Stimulated activated naive CD8-positive, alpha-beta T cell treated with anti-CD3 and anti-CD28 coated beads, Interleukin-15, amount 100 ng/mL, for 72 hours (primary cell): ENCODE measurements at regions not wholly inside any gene's neighbourhood (a gene's known extent, or its start where the extent isn't known, plus 50 kb on each side); places are given as distances from the start of the nearest gene placed in this dataset.
"Not testable (repeated sequence)": the region's sequence is repeated elsewhere in the genome, so short reads cannot be mapped to it uniquely, and the experiment has no call there.

Experiments
- ATAC-seq: fragments of 150-1000 bp; cut with Tn5 transposase; 2 replicates; pipeline ENCODE4 v1.10.0; 2021; ENCODE audit warnings: mild to moderate bottlenecking, moderate library complexity
- DNase-seq, 2 donors: peaks; one replicate each; pipeline ENCODE4 v3.0.0; 2021 to 2022
- H3K27ac Mint-ChIP-seq, 2 donors: one replicate each; pipeline ENCODE4 v1.8.0; 2022; ENCODE audit warnings: mild to moderate bottlenecking in 2 of 2, mixed read lengths in 2 of 2, moderate library complexity in 2 of 2
- H3K27me3 Mint-ChIP-seq: one replicate; pipeline ENCODE4 v1.8.0; 2022; ENCODE audit warnings: mixed read lengths
- H3K4me1 Mint-ChIP-seq: one replicate; pipeline ENCODE4 v1.8.0; 2022; ENCODE audit warnings: mild to moderate bottlenecking, mixed read lengths
- H3K4me3 Mint-ChIP-seq, 2 donors: one replicate each; pipeline ENCODE4 v1.8.0; 2022; ENCODE audit warnings: mild to moderate bottlenecking in 2 of 2, mixed read lengths in 2 of 2, moderate library complexity in 1 of 2
- H3K9me3 Mint-ChIP-seq, 2 donors: one replicate each; pipeline ENCODE4 v1.8.0; 2022; ENCODE audit warnings: mixed read lengths in 2 of 2

GRCh38 chr3:81908561-81908960 is 147.1 kb upstream of the GBE1 start:
- no peaks in the 10 kb centered on the region for H3K9me3 Mint-ChIP-seq
- peaks cover 32% of the 10 kb centered on the region for H3K27me3 Mint-ChIP-seq
- no peak overlapping the region for H3K4me3 Mint-ChIP-seq
- ATAC-seq (no peak), DNase-seq (no peak)
- no peaks in the 10 kb centered on the region for H3K4me1 Mint-ChIP-seq
- H3K27ac Mint-ChIP-seq = no peak overlapping the region

GRCh38 chr3:81898336-81898735 is 136.9 kb upstream of the GBE1 start:
- H3K9me3 Mint-ChIP-seq = no peaks in the 10 kb centered on the region
- no peaks in the 10 kb centered on the region for H3K27me3 Mint-ChIP-seq
- DNase-seq = no peak
- no peak overlapping the region for H3K4me3 Mint-ChIP-seq
- no peak overlapping the region for H3K27ac Mint-ChIP-seq
- H3K4me1 Mint-ChIP-seq = no peaks in the 10 kb centered on the region
- ATAC-seq = no peak

- ATAC-seq = no peak
- H3K9me3 Mint-ChIP-seq = no peaks in the 10 kb centered on the region
- no peak overlapping the region for H3K27ac Mint-ChIP-seq
- no peaks in the 10 kb centered on the region for H3K27me3 Mint-ChIP-seq
- no peaks in the 10 kb centered on the region for H3K4me1 Mint-ChIP-seq
- H3K4me3 Mint-ChIP-seq = no peak overlapping the region
- no peak for DNase-seq
Observed at GRCh38 chr3:81894598-81894997, 133.2 kb upstream of the GBE1 start.

- DNase-seq (no peak), ATAC-seq (no peak)
- Mint-ChIP-seq H3K27ac (no peak overlapping the region), H3K4me1 (no peaks in the 10 kb centered on the region), H3K4me3 (no peak overlapping the region), H3K27me3 (no peaks in the 10 kb centered on the region), H3K9me3 (no peaks in the 10 kb centered on the region)
Observed at GRCh38 chr3:81891055-81891895, 129.8 kb upstream of the GBE1 start.

- no peak overlapping the region for H3K27ac Mint-ChIP-seq
- H3K9me3 Mint-ChIP-seq = no peaks in the 10 kb centered on the region
- no peaks in the 10 kb centered on the region for H3K4me1 Mint-ChIP-seq
- no peak for DNase-seq
- no peaks in the 10 kb centered on the region for H3K27me3 Mint-ChIP-seq
- no peak overlapping the region for H3K4me3 Mint-ChIP-seq
- no peak for ATAC-seq
Observed at GRCh38 chr3:81888914-81889557, 127.6 kb upstream of the GBE1 start.

- H3K27me3 Mint-ChIP-seq = no peaks in the 10 kb centered on the region
- H3K27ac Mint-ChIP-seq = no peak overlapping the region
- no peaks in the 10 kb centered on the region for H3K9me3 Mint-ChIP-seq
- ATAC-seq = no peak
- DNase-seq = no peak
- no peaks in the 10 kb centered on the region for H3K4me1 Mint-ChIP-seq
- H3K4me3 Mint-ChIP-seq = no peak overlapping the region
Observed at GRCh38 chr3:81887448-81887847, 126.0 kb upstream of the GBE1 start.

- DNase-seq (no peak), ATAC-seq (no peak)
- no peaks in the 10 kb centered on the region for H3K27me3 Mint-ChIP-seq
- no peaks in the 10 kb centered on the region for H3K4me1 Mint-ChIP-seq
- H3K27ac Mint-ChIP-seq = no peak overlapping the region
- H3K4me3 Mint-ChIP-seq = no peak overlapping the region
- peaks cover 0 to under 1% of the 10 kb centered on the region in 2 donors for H3K9me3 Mint-ChIP-seq
Observed at GRCh38 chr3:81886081-81886480, 124.6 kb upstream of the GBE1 start.

GRCh38 chr3:81884791-81885190 is 123.3 kb upstream of the GBE1 start:
- H3K27ac Mint-ChIP-seq = no peak overlapping the region
- peaks cover 0 to 4% of the 10 kb centered on the region in 2 donors for H3K9me3 Mint-ChIP-seq
- H3K4me3 Mint-ChIP-seq = no peak overlapping the region
- ATAC-seq (no peak), DNase-seq (no peak)
- H3K4me1 Mint-ChIP-seq = no peaks in the 10 kb centered on the region
- no peaks in the 10 kb centered on the region for H3K27me3 Mint-ChIP-seq

GRCh38 chr3:81876826-81877225 is 115.4 kb upstream of the GBE1 start:
- ATAC-seq (no peak), DNase-seq (no peak)
- peaks cover 0 to 4% of the 10 kb centered on the region in 2 donors for H3K9me3 Mint-ChIP-seq
- no peaks in the 10 kb centered on the region for H3K4me1 Mint-ChIP-seq
- no peak overlapping the region for H3K27ac Mint-ChIP-seq
- H3K27me3 Mint-ChIP-seq = no peaks in the 10 kb centered on the region
- H3K4me3 Mint-ChIP-seq = no peak overlapping the region

- DNase-seq (no peak), ATAC-seq (no peak)
- no peaks in the 10 kb centered on the region for H3K4me1 Mint-ChIP-seq
- H3K27ac Mint-ChIP-seq = no peak overlapping the region
- H3K27me3 Mint-ChIP-seq = peaks cover 16% of the 10 kb centered on the region
- no peaks in the 10 kb centered on the region for H3K9me3 Mint-ChIP-seq
- no peak overlapping the region for H3K4me3 Mint-ChIP-seq
Observed at GRCh38 chr3:81874738-81875137, 113.3 kb upstream of the GBE1 start.

GRCh38 chr3:81872566-81872965 is 111.1 kb upstream of the GBE1 start:
- ATAC-seq (no peak), DNase-seq (no peak)
- Mint-ChIP-seq H3K27me3 (peaks cover 16% of the 10 kb centered on the region), H3K9me3 (no peaks in the 10 kb centered on the region), H3K4me1 (no peaks in the 10 kb centered on the region), H3K27ac (no peak overlapping the region), H3K4me3 (no peak overlapping the region)

- Mint-ChIP-seq H3K4me3 (no peak overlapping the region), H3K27me3 (peaks cover 16% of the 10 kb centered on the region), H3K27ac (no peak overlapping the region), H3K9me3 (no peaks in the 10 kb centered on the region), H3K4me1 (no peaks in the 10 kb centered on the region)
- ATAC-seq (no peak), DNase-seq (no peak)
Observed at GRCh38 chr3:81871358-81872155, 110.1 kb upstream of the GBE1 start.

GRCh38 chr3:81869382-81869781 is 107.9 kb upstream of the GBE1 start:
- H3K9me3 Mint-ChIP-seq = no peaks in the 10 kb centered on the region
- H3K27me3 Mint-ChIP-seq = peaks cover 30% of the 10 kb centered on the region
- ATAC-seq = no peak
- DNase-seq = no peak
- H3K4me1 Mint-ChIP-seq = no peaks in the 10 kb centered on the region
- no peak overlapping the region for H3K27ac Mint-ChIP-seq
- no peak overlapping the region for H3K4me3 Mint-ChIP-seq

GRCh38 chr3:81868597-81868996 is 107.2 kb upstream of the GBE1 start:
- peaks cover 30% of the 10 kb centered on the region for H3K27me3 Mint-ChIP-seq
- H3K4me1 Mint-ChIP-seq = peaks cover 8% of the 10 kb centered on the region
- no peak overlapping the region for H3K4me3 Mint-ChIP-seq
- H3K9me3 Mint-ChIP-seq = no peaks in the 10 kb centered on the region
- DNase-seq (no peak), ATAC-seq (no peak)
- H3K27ac Mint-ChIP-seq = no peak overlapping the region

GRCh38 chr3:81867875-81868274 is 106.4 kb upstream of the GBE1 start:
- Mint-ChIP-seq H3K4me1 (peaks cover 8% of the 10 kb centered on the region), H3K27ac (no peak overlapping the region), H3K27me3 (peaks cover 30% of the 10 kb centered on the region), H3K9me3 (no peaks in the 10 kb centered on the region), H3K4me3 (no peak overlapping the region)
- ATAC-seq (no peak), DNase-seq (no peak)

- H3K9me3 Mint-ChIP-seq, H3K27ac Mint-ChIP-seq, H3K4me1 Mint-ChIP-seq, H3K4me3 Mint-ChIP-seq, ATAC-seq, DNase-seq: not testable (repeated sequence)
- peaks cover 22% of the 10 kb centered on the region for H3K27me3 Mint-ChIP-seq
Observed at GRCh38 chr3:81865164-81865563, 103.7 kb upstream of the GBE1 start.
